H9 (cell line): ENCODE measurements at regions not wholly inside any gene's neighbourhood (a gene's known extent, or its start where the extent isn't known, plus 50 kb on each side); places are given as distances from the start of the nearest gene placed in this dataset.

Source experiments
- DNase-seq: peaks from one replicate; pipeline ENCODE4 v3.0.0-alpha.2; 2017
- H2AFZ ChIP-seq: one replicate; pipeline ENCODE4 v1.6.1; 2013; ENCODE audit warnings: mild to moderate bottlenecking, low read length, control low read depth, moderate library complexity
- H2AK5ac ChIP-seq: 2 replicates; pipeline ENCODE4 v1.6.1; 2013; ENCODE audit warnings: low read length, control low read depth, mixed read lengths; ENCODE audit not compliant: insufficient read length
- H2BK120ac ChIP-seq: one replicate; pipeline ENCODE4 v1.6.1; 2013; ENCODE audit warnings: low read depth, mild to moderate bottlenecking, low read length, control low read depth, inconsistent platforms; ENCODE audit not compliant: poor library complexity, severe bottlenecking
- H2BK12ac ChIP-seq: 2 replicates; pipeline ENCODE4 v1.6.1; 2013; ENCODE audit warnings: low read length, control low read depth, mixed read lengths, low read depth; ENCODE audit not compliant: insufficient read length
- H2BK15ac ChIP-seq: 2 replicates; pipeline ENCODE4 v1.6.1; 2013; ENCODE audit warnings: low read depth, low read length, control low read depth
- H2BK20ac ChIP-seq: one replicate; pipeline ENCODE4 v1.6.1; 2013; ENCODE audit warnings: low read depth, mild to moderate bottlenecking, low read length, control low read depth, inconsistent platforms; ENCODE audit not compliant: poor library complexity, severe bottlenecking
- H2BK5ac ChIP-seq: 2 replicates; pipeline ENCODE4 v1.6.1; 2013; ENCODE audit warnings: low read length, control low read depth, mixed read lengths; ENCODE audit not compliant: insufficient read length
- H3K14ac ChIP-seq: 2 replicates; pipeline ENCODE4 v1.6.1; 2013; ENCODE audit warnings: low read length, control low read depth; ENCODE audit not compliant: insufficient read depth
- H3K18ac ChIP-seq: 2 replicates; pipeline ENCODE4 v1.6.1; 2013; ENCODE audit warnings: low read depth, mild to moderate bottlenecking, mixed read lengths, low read length, control low read depth; ENCODE audit not compliant: insufficient read length
- H3K23ac ChIP-seq: 2 replicates; pipeline ENCODE4 v1.6.1; 2013; ENCODE audit warnings: low read length, control low read depth, mixed read lengths, low read depth; ENCODE audit not compliant: insufficient read length
- H3K23me2 ChIP-seq: 2 replicates; pipeline ENCODE4 v1.6.1; 2013; ENCODE audit warnings: low read depth, mild to moderate bottlenecking, mixed read lengths, low read length, control low read depth; ENCODE audit not compliant: insufficient read length, poor library complexity, severe bottlenecking
- H3K27ac ChIP-seq: 2 replicates; pipeline ENCODE4 v1.5.1; 2013; ENCODE audit warnings: low read length, control low read depth, mixed read lengths, low read depth; ENCODE audit not compliant: insufficient read length
- H3K27me3 ChIP-seq: 2 replicates; pipeline ENCODE4 v1.6.1; 2013; ENCODE audit warnings: low read length, control low read depth, inconsistent platforms; ENCODE audit not compliant: insufficient read depth
- H3K4ac ChIP-seq: 2 replicates; pipeline ENCODE4 v1.6.1; 2013; ENCODE audit warnings: low read depth, mild to moderate bottlenecking, control low read depth, inconsistent platforms, low read length, moderate library complexity
- H3K4me1 ChIP-seq: 2 replicates; pipeline ENCODE4 v1.6.1; 2013; ENCODE audit warnings: low read length, control low read depth, inconsistent platforms; ENCODE audit not compliant: insufficient read depth
- H3K4me2 ChIP-seq: 2 replicates; pipeline ENCODE4 v1.6.1; 2013; ENCODE audit warnings: low read length, control low read depth, mixed read lengths; ENCODE audit not compliant: insufficient read length, insufficient read depth
- H3K56ac ChIP-seq: 2 replicates; pipeline ENCODE4 v1.6.1; 2013; ENCODE audit warnings: low read depth, mild to moderate bottlenecking, mixed read lengths, low read length, control low read depth; ENCODE audit not compliant: insufficient read length
- H3K79me1 ChIP-seq: 2 replicates; pipeline ENCODE4 v1.6.1; 2013; ENCODE audit warnings: low read depth, mild to moderate bottlenecking, moderate library complexity, low read length, control low read depth, inconsistent platforms; ENCODE audit not compliant: insufficient read depth, poor library complexity, severe bottlenecking
- H3K79me2 ChIP-seq: 2 replicates; pipeline ENCODE4 v1.6.1; 2013; ENCODE audit warnings: low read length, control low read depth, inconsistent platforms; ENCODE audit not compliant: insufficient read depth
- H3K9ac ChIP-seq: 2 replicates; pipeline ENCODE4 v1.6.1; 2013; ENCODE audit warnings: low read length, control low read depth, mixed read lengths; ENCODE audit not compliant: insufficient read length; ENCODE audit errors: extremely low read depth
- H3K9me3 ChIP-seq: one replicate; pipeline ENCODE4 v1.6.1; 2013; ENCODE audit warnings: low read depth, low read length, inconsistent platforms; ENCODE audit not compliant: control insufficient read depth
- H3T11ph ChIP-seq: one replicate; pipeline ENCODE4 v1.6.1; 2013; ENCODE audit warnings: mild to moderate bottlenecking, low read length, control low read depth, inconsistent platforms
- H4K20me1 ChIP-seq: one replicate; pipeline ENCODE4 v1.6.1; 2013; ENCODE audit not compliant: control insufficient read depth, insufficient read length, insufficient read depth
- H4K5ac ChIP-seq: 2 replicates; pipeline ENCODE4 v1.6.1; 2013; ENCODE audit warnings: low read depth, mild to moderate bottlenecking, mixed read lengths, low read length, control low read depth; ENCODE audit not compliant: insufficient read length
- H4K8ac ChIP-seq: replicated peaks from 2 replicates; pipeline ENCODE4 v1.6.1; 2013; ENCODE audit warnings: low read length, control low read depth, mixed read lengths, low read depth; ENCODE audit not compliant: insufficient read length
- H4K91ac ChIP-seq: 2 replicates; pipeline ENCODE4 v1.6.1; 2013; ENCODE audit warnings: low read depth, mild to moderate bottlenecking, moderate library complexity, mixed read lengths, low read length, control low read depth; ENCODE audit not compliant: insufficient read length
- H3K27ac Mint-ChIP-seq, 3 experiments: 2 replicates in 2 of 3; 3 replicates in 1 of 3; pipeline ENCODE4 v1.8.0; 2020 to 2021; ENCODE audit warnings: mixed read lengths in 3 of 3, mild to moderate bottlenecking in 1 of 3, moderate library complexity in 1 of 3
- H3K27me3 Mint-ChIP-seq: 2 replicates; pipeline ENCODE4 v1.8.0; 2021; ENCODE audit warnings: low read depth, mild to moderate bottlenecking, moderate library complexity, mixed read lengths
- H3K36me3 Mint-ChIP-seq, 3 experiments: 2 replicates in 2 of 3; 3 replicates in 1 of 3; pipeline ENCODE4 v1.8.0; 2020 to 2021; ENCODE audit warnings: low read depth in 3 of 3, mixed read lengths in 3 of 3; ENCODE audit not compliant: insufficient read depth in 1 of 3
- H3K4me1 Mint-ChIP-seq, 2 experiments: 2 replicates each; pipeline ENCODE4 v1.8.0; 2020; ENCODE audit warnings: mixed read lengths in 2 of 2
- H3K4me3 Mint-ChIP-seq, 2 experiments: 2 replicates in 1 of 2; 3 replicates in 1 of 2; pipeline ENCODE4 v1.8.0; 2020 to 2021; ENCODE audit warnings: mild to moderate bottlenecking in 2 of 2, mixed read lengths in 2 of 2, moderate library complexity in 1 of 2
- H3K9me3 Mint-ChIP-seq, 2 experiments: 2 replicates in 1 of 2; 3 replicates in 1 of 2; pipeline ENCODE4 v1.8.0; 2020; ENCODE audit warnings: mild to moderate bottlenecking in 2 of 2, mixed read lengths in 2 of 2, moderate library complexity in 1 of 2
- WGBS: extraction: QIAGEN DNeasy Blood & Tissue Kit; methylation state at CpG from one replicate; pipeline ENCODE4 v1.1.7; 2013; ENCODE audit warnings: missing lambda C conversion rate, low lambda C conversion rate, mixed read lengths; ENCODE audit not compliant: insufficient read length; ENCODE audit errors: extremely low coverage; 5-methylcytosine and 5-hydroxymethylcytosine counted together
- TF ChIP-seq, protein P1 (sequence below): fragments of 200-600 bp; sonication (generic); conservative IDR thresholded peaks from 3 replicates; pipeline ENCODE4 v1.8.0; 2021; ENCODE audit warnings: antibody characterized with exemption, mild to moderate bottlenecking

DNA sequence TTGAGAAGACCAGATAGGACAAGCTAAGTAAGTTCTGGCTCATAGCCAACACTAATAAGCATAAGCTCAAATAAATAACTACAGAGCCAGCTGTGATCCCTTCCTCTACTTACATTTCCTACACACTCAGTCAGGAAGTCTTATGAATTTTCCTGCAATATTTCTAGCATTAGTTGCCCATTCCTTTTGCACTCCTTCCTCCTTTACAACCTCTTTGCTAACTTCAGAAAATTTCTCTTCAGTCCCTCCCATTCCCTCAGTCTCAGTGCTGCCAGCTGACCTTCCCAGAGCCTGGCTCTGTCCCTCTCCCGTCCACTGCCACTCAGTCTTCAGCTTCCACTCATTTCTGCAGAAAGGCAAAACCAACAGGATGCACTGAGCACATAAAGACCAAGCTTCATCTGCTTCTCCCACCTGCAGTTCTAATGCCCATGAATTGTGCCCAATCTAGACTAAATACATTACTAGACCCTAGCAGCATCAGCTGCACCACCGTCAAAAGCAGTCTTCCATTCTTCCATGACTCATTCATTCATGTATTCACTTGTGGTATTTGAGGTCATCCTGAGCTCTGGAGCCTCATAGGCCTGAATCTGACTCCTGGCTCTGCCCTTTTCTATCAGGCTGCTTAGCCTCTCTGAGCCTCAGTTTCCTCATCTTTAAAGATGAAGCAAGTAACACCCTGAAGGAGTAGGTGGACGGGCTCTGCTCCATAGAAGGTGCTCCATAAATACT is 54.6 kb upstream of the SIPA1L2 start:
- Histone ChIP-seq H3K56ac (no peak overlapping the region), H2BK15ac (no peak overlapping the region), H2AK5ac (no peak overlapping the region), H3K4me2 (no peak overlapping the region), H2BK120ac (no peak overlapping the region), H3T11ph (no peak overlapping the region), H3K4me1 (no peaks in the 10 kb centered on the region), H2AFZ (no peak overlapping the region), H3K27ac (no peak overlapping the region), H3K79me1 (no peaks in the 10 kb centered on the region), H3K9me3 (no peaks in the 10 kb centered on the region), H4K20me1 (no peaks in the 10 kb centered on the region), H3K23me2 (no peaks in the 10 kb centered on the region), H2BK12ac (no peak overlapping the region), H2BK20ac (no peak overlapping the region), H2BK5ac (no peak overlapping the region), H4K91ac (no peak overlapping the region), H3K18ac (no peak overlapping the region), H3K9ac (no peak overlapping the region), H3K14ac (no peak overlapping the region), H4K8ac (no peak overlapping the region), H3K4ac (no peak overlapping the region), H3K27me3 (no peaks in the 10 kb centered on the region), H4K5ac (no peak overlapping the region), H3K79me2 (no peaks in the 10 kb centered on the region), H3K23ac (no peak overlapping the region)
- DNase-seq = no peak
- TF ChIP-seq, protein P1, sequence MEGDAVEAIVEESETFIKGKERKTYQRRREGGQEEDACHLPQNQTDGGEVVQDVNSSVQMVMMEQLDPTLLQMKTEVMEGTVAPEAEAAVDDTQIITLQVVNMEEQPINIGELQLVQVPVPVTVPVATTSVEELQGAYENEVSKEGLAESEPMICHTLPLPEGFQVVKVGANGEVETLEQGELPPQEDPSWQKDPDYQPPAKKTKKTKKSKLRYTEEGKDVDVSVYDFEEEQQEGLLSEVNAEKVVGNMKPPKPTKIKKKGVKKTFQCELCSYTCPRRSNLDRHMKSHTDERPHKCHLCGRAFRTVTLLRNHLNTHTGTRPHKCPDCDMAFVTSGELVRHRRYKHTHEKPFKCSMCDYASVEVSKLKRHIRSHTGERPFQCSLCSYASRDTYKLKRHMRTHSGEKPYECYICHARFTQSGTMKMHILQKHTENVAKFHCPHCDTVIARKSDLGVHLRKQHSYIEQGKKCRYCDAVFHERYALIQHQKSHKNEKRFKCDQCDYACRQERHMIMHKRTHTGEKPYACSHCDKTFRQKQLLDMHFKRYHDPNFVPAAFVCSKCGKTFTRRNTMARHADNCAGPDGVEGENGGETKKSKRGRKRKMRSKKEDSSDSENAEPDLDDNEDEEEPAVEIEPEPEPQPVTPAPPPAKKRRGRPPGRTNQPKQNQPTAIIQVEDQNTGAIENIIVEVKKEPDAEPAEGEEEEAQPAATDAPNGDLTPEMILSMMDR = no peak
- no peaks in the 10 kb centered on the region for H3K9me3 Mint-ChIP-seq
- H3K36me3 Mint-ChIP-seq = no peaks in the 10 kb centered on the region
- H3K27me3 Mint-ChIP-seq = peaks cover 7% of the 10 kb centered on the region
- H3K4me1 Mint-ChIP-seq = no peaks in the 10 kb centered on the region
- no peak overlapping the region for H3K27ac Mint-ChIP-seq
- no peak overlapping the region for H3K4me3 Mint-ChIP-seq
- WGBS = no CpG with 5 or more reads among the region's 3 CpGs
